ENCODE measurements at regions not wholly inside any gene's neighbourhood (a gene's known extent, or its start where the extent isn't known, plus 50 kb on each side); places are given as distances from the start of the nearest gene placed in this dataset.

- H3K4me3 ChIP-seq (ENCODE audit: low read depth, low read length) = no peak overlapping the region
- H3K36me3 ChIP-seq (replicated peaks) = no peaks in the 10 kb centered on the region
- no peak for TF ChIP-seq CTCF (IDR thresholded peaks at IDR 0.05; ENCODE audit: low read depth, low read length, missing control alignments)
- peaks cover 4% of the 10 kb centered on the region for H3K27me3 ChIP-seq (replicated peaks)
- no peak for DNase-seq
- in situ Hi-C loops (cut with HindIII; ENCODE audit: low pct_ligation_motif_present, low sequenced_read_pairs) = no loop called here
- H3K27ac ChIP-seq = no peak overlapping the region
These were observed 144.2 kb downstream of the JCAD start for GRCh38 chr10:29914986-29915785.

DNA sequence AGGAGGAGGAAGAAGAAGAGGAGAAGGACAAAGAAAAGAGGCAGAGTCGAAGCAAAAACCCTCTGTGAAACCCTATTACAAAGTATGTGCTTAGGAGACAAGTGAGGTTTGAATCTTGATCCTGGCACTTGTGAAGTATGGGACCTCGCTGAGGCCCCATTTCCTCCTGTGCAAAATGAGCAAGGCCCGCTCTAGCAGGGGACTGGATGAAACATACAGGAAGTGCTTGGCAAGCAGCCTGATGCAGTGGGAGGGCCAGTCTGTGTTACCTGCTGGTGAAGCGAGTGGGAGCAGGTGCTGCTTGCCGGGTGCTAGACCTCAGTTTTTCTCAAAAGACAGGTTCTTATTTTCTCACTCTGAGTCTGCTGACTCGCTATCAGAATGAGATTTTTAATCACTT is 150.4 kb downstream of the JCAD start:
- no peak overlapping the region for H3K4me3 ChIP-seq (ENCODE audit: low read depth, low read length)

DNA sequence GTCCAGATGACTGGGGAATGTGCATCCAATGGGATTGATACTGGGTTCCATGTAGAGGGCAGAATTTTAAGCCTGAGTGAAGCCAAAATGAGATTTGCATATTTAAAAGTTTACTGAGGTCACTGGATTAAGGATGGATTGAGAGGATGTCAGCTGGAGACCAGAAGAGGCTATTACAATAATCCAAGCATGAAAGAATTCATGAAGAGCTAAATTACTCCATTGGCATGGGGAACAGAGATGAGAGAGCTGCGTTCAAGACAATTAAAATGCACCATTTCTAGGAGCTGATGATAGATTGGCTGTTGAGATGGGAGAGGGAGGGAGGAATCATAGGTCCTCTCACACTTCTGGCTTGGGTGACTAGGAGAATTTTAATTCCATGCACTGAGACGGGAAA is 158.5 kb downstream of the JCAD start:
- Histone ChIP-seq H3K36me3 (replicated peaks) (no peaks in the 10 kb centered on the region), H3K27me3 (replicated peaks) (no peaks in the 10 kb centered on the region), H3K27ac (no peak overlapping the region), H3K4me3 (ENCODE audit: low read depth, low read length) (no peak overlapping the region)
- no peak for DNase-seq
- in situ Hi-C loops (cut with HindIII; ENCODE audit: low pct_ligation_motif_present, low sequenced_read_pairs) = no loop called here
- no peak for TF ChIP-seq CTCF (IDR thresholded peaks at IDR 0.05; ENCODE audit: low read depth, low read length, missing control alignments)

More for the DNA sequence above, 150.4 kb downstream of the JCAD start:
- no peak for DNase-seq
- no peak overlapping the region for H3K27ac ChIP-seq
- H3K36me3 ChIP-seq (replicated peaks) = no peaks in the 10 kb centered on the region
- H3K27me3 ChIP-seq (replicated peaks) = no peaks in the 10 kb centered on the region
- TF ChIP-seq CTCF (IDR thresholded peaks at IDR 0.05; ENCODE audit: low read depth, low read length, missing control alignments) = no peak
- in situ Hi-C loops (cut with HindIII; ENCODE audit: low pct_ligation_motif_present, low sequenced_read_pairs) = no loop called here

DNA sequence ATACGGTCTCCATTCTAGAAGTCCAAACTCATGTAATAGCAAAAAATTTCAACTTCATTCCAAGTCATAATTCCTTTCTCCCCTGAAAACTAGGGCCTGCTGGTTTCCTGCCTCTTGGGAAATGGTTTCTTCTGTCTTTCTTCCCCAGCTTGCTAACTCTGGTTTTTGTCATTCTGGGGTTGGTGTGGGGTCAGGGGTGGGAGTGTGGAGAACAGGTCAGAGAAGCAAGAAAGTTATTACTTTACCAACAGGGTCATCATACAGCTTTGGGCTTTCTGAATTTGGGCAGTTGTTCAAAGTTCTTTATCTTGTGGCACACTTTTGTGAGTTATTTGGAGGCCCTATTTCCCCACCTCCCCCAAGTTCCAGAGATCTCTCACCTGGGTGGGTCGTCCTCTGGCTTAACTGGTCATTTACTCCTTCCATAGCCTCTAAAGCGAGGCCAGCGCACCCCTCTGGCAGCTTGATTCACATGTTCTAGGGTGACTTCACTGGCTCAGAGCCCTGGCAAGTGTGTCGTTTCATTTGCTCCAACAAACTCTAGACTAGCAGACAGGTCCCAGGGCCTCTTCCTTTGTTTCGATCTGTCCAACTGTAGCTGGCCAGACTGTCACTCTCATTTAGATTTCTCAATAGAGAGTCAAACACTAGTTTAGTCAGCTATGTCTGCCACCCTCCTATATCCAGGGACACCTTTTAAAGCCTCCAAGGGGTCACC is 161.2 kb downstream of the JCAD start:
- no peaks in the 10 kb centered on the region for H3K27me3 ChIP-seq (replicated peaks)
- no peak overlapping the region for H3K4me3 ChIP-seq (ENCODE audit: low read depth, low read length)
- DNase-seq = no peak
- H3K27ac ChIP-seq = no peak overlapping the region
- in situ Hi-C loops (cut with HindIII; ENCODE audit: low pct_ligation_motif_present, low sequenced_read_pairs) = no loop called here
- TF ChIP-seq CTCF (IDR thresholded peaks at IDR 0.05; ENCODE audit: low read depth, low read length, missing control alignments) = no peak
- H3K36me3 ChIP-seq (replicated peaks) = no peaks in the 10 kb centered on the region

- Histone ChIP-seq H3K36me3 (replicated peaks) (no peaks in the 10 kb centered on the region), H3K27ac (no peak overlapping the region), H3K4me3 (ENCODE audit: low read depth, low read length) (no peak overlapping the region), H3K27me3 (replicated peaks) (no peaks in the 10 kb centered on the region)
- no peak for DNase-seq
- in situ Hi-C loops (cut with HindIII; ENCODE audit: low pct_ligation_motif_present, low sequenced_read_pairs) = no loop called here
- TF ChIP-seq CTCF (IDR thresholded peaks at IDR 0.05; ENCODE audit: low read depth, low read length, missing control alignments) = no peak
These were observed 162.0 kb downstream of the JCAD start for GRCh38 chr10:29897430-29897829.
